Naive thymus-derived CD8-positive, alpha-beta T cell (primary cell): ENCODE measurements at regions not wholly inside any gene's neighbourhood (a gene's known extent, or its start where the extent isn't known, plus 50 kb on each side); places are given as distances from the start of the nearest gene placed in this dataset.
A peak's percentile ranks its signal among the peaks of the same experiment; 100 is the strongest.

Source experiments
- ATAC-seq, 2 donors: fragments of 150-1000 bp; cut with Tn5 transposase in 1 of 2; sonication (Bioruptor Pico), chemical (Tn5 transposase) in 1 of 2; 1 replicate in 1 of 2; 2 replicates in 1 of 2; pipeline ENCODE4 v1.10.0; 2021; ENCODE audit warnings: mild to moderate bottlenecking in 2 of 2, moderate library complexity in 2 of 2
- POLR2A ChIA-PET: fragments of 350-600 bp; sonication (Branson Sonifier 250); formaldehyde crosslinking; loops from one replicate; lab custom pipeline; 2021; ENCODE audit warnings: antibody characterized with exemption; lab: Charles Lee
- DNase-seq, 10 donors: peaks; one replicate each; pipeline versions ENCODE4 v3.0.0 to v3.0.0-alpha.2; 2020 to 2022
- H3K27ac Mint-ChIP-seq, 10 donors: one replicate each; pipeline ENCODE4 v1.8.0; 2020 to 2022; ENCODE audit warnings: mild to moderate bottlenecking in 10 of 10, mixed read lengths in 10 of 10, moderate library complexity in 4 of 10, inconsistent platforms in 1 of 10
- H3K27me3 Mint-ChIP-seq, 5 donors: one replicate each; pipeline ENCODE4 v1.8.0; 2021 to 2022; ENCODE audit warnings: mixed read lengths in 5 of 5
- H3K36me3 Mint-ChIP-seq, 3 donors: one replicate each; pipeline ENCODE4 v1.8.0; 2020 to 2022; ENCODE audit warnings: mixed read lengths in 3 of 3, mild to moderate bottlenecking in 2 of 3, inconsistent platforms in 1 of 3
- H3K4me1 Mint-ChIP-seq, 4 donors: one replicate each; pipeline ENCODE4 v1.8.0; 2021 to 2022; ENCODE audit warnings: mixed read lengths in 4 of 4
- H3K4me3 Mint-ChIP-seq, 10 donors: one replicate each; pipeline ENCODE4 v1.8.0; 2020 to 2022; ENCODE audit warnings: mild to moderate bottlenecking in 10 of 10, mixed read lengths in 10 of 10, moderate library complexity in 6 of 10, inconsistent platforms in 1 of 10
- H3K9me3 Mint-ChIP-seq, 9 donors: one replicate each; pipeline ENCODE4 v1.8.0; 2020 to 2022; ENCODE audit warnings: mixed read lengths in 9 of 9, mild to moderate bottlenecking in 3 of 9, inconsistent platforms in 1 of 9, moderate library complexity in 1 of 9

- POLR2A ChIA-PET: no interaction called here
- H3K36me3 Mint-ChIP-seq: no peaks in the 10 kb centered on the region
- H3K27me3 Mint-ChIP-seq: peaks cover 2 to 14% (median 11%) of the 10 kb centered on the region in 5 donors
- DNase-seq: no peak
- H3K4me1 Mint-ChIP-seq: peaks cover 6 to 15% (median 10%) of the 10 kb centered on the region in 4 donors
- no peak overlapping the region for H3K4me3 Mint-ChIP-seq
- peaks cover 0 to 19% (median 4%) of the 10 kb centered on the region in 9 donors for H3K9me3 Mint-ChIP-seq
- ATAC-seq: no peak
- no peak overlapping the region for H3K27ac Mint-ChIP-seq
These were observed 349.3 kb upstream of the SALL3 start for GRCh38 chr18:78630356-78630755.

- Mint-ChIP-seq H3K36me3 (no peaks in the 10 kb centered on the region), H3K4me3 (no peak overlapping the region), H3K27ac (no peak overlapping the region), H3K9me3 (peaks cover 0 to 26% (median 4%) of the 10 kb centered on the region in 9 donors), H3K4me1 (peaks cover 11 to 22% (median 14%) of the 10 kb centered on the region in 4 donors), H3K27me3 (peaks cover 2 to 13% (median 8%) of the 10 kb centered on the region in 5 donors)
- ATAC-seq (peak in 1 of 2 donors; percentile 12), DNase-seq (no peak)
- POLR2A ChIA-PET: no interaction called here
These were observed 348.6 kb upstream of the SALL3 start for GRCh38 chr18:78630981-78631510.

GRCh38 chr18:78632111-78632541 is 347.5 kb upstream of the SALL3 start:
- no peaks in the 10 kb centered on the region for H3K36me3 Mint-ChIP-seq
- peaks cover 0 to 33% (median 4%) of the 10 kb centered on the region in 9 donors for H3K9me3 Mint-ChIP-seq
- peak overlapping the region in 5 of 10 donors; percentile 10 to 74 (median 68) for H3K27ac Mint-ChIP-seq
- H3K27me3 Mint-ChIP-seq: peaks cover 0 to 9% (median 4%) of the 10 kb centered on the region in 5 donors
- ATAC-seq (no peak), DNase-seq (no peak)
- H3K4me1 Mint-ChIP-seq: peaks cover 12 to 29% (median 22%) of the 10 kb centered on the region in 4 donors
- POLR2A ChIA-PET: no interaction called here
- H3K4me3 Mint-ChIP-seq: no peak overlapping the region

- Mint-ChIP-seq H3K27ac (peak overlapping the region in 9 of 10 donors; percentile 19 to 84 (median 48)), H3K36me3 (no peaks in the 10 kb centered on the region), H3K9me3 (peaks cover 0 to 24% (median 4%) of the 10 kb centered on the region in 9 donors), H3K27me3 (peaks cover 0 to under 1% (median 0%) of the 10 kb centered on the region in 5 donors), H3K4me3 (peak overlapping the region in 3 of 10 donors; percentile 14 to 51 (median 42)), H3K4me1 (peaks cover 12 to 29% (median 23%) of the 10 kb centered on the region in 4 donors)
- no peak for ATAC-seq
- POLR2A ChIA-PET: no interaction called here
- DNase-seq: no peak
These were observed 345.4 kb upstream of the SALL3 start for GRCh38 chr18:78634061-78634696.

- H3K4me3 Mint-ChIP-seq: peak overlapping the region in 1 of 10 donors; percentile 14
- DNase-seq (no peak), ATAC-seq (no peak)
- POLR2A ChIA-PET: no interaction called here
- peaks cover 0 to 16% (median 2%) of the 10 kb centered on the region in 9 donors for H3K9me3 Mint-ChIP-seq
- H3K4me1 Mint-ChIP-seq: peaks cover 12 to 29% (median 23%) of the 10 kb centered on the region in 4 donors
- peak overlapping the region in 3 of 10 donors; percentile 1 to 63 (median 47) for H3K27ac Mint-ChIP-seq
- H3K36me3 Mint-ChIP-seq: no peaks in the 10 kb centered on the region
- no peaks in the 10 kb centered on the region for H3K27me3 Mint-ChIP-seq
These were observed 344.4 kb upstream of the SALL3 start for GRCh38 chr18:78635093-78635800.

GRCh38 chr18:78636260-78636659 is 343.4 kb upstream of the SALL3 start:
- Mint-ChIP-seq H3K36me3 (no peaks in the 10 kb centered on the region), H3K9me3 (peaks cover 0 to 15% (median 0%) of the 10 kb centered on the region in 9 donors), H3K4me3 (no peak overlapping the region), H3K27ac (peak overlapping the region in 2 of 10 donors; percentile 1 to 44), H3K4me1 (peaks cover 12 to 29% (median 23%) of the 10 kb centered on the region in 4 donors), H3K27me3 (no peaks in the 10 kb centered on the region)
- DNase-seq: no peak
- no peak for ATAC-seq
- POLR2A ChIA-PET: no interaction called here

- no peak for DNase-seq
- Mint-ChIP-seq H3K27ac (no peak overlapping the region), H3K4me3 (no peak overlapping the region)
These were observed 341.9 kb upstream of the SALL3 start for GRCh38 chr18:78637442-78638402.

GRCh38 chr18:78639006-78639950 is 340.3 kb upstream of the SALL3 start:
- H3K27me3 Mint-ChIP-seq: no peaks in the 10 kb centered on the region
- POLR2A ChIA-PET: no interaction called here
- no peak overlapping the region for H3K4me3 Mint-ChIP-seq

More at GRCh38 chr18:78637442-78638402, 341.9 kb upstream of the SALL3 start:
- H3K36me3 Mint-ChIP-seq: no peaks in the 10 kb centered on the region
- H3K4me1 Mint-ChIP-seq: peaks cover 17 to 37% (median 28%) of the 10 kb centered on the region in 4 donors
- ATAC-seq: no peak
- POLR2A ChIA-PET: no interaction called here
- no peaks in the 10 kb centered on the region for H3K27me3 Mint-ChIP-seq
- peaks cover 0 to 15% (median 0%) of the 10 kb centered on the region in 9 donors for H3K9me3 Mint-ChIP-seq

GRCh38 chr18:78640246-78640995 is 339.2 kb upstream of the SALL3 start:
- Mint-ChIP-seq H3K27ac (peak overlapping the region in 2 of 10 donors; percentile 49 to 76), H3K36me3 (no peaks in the 10 kb centered on the region), H3K27me3 (no peaks in the 10 kb centered on the region), H3K4me3 (peak overlapping the region in 1 of 10 donors; percentile 54), H3K9me3 (peaks cover 0 to 14% (median 0%) of the 10 kb centered on the region in 9 donors), H3K4me1 (peaks cover 13 to 29% (median 22%) of the 10 kb centered on the region in 4 donors)
- peak in 2 of 10 donors; percentile 8 to 29 for DNase-seq
- POLR2A ChIA-PET: no interaction called here
- ATAC-seq: peak; percentile 59 to 65

More at GRCh38 chr18:78639006-78639950, 340.3 kb upstream of the SALL3 start:
- DNase-seq (no peak), ATAC-seq (no peak)
- no peak overlapping the region for H3K27ac Mint-ChIP-seq
- H3K4me1 Mint-ChIP-seq: peaks cover 15 to 37% (median 27%) of the 10 kb centered on the region in 4 donors
- H3K9me3 Mint-ChIP-seq: peaks cover 0 to 15% (median 0%) of the 10 kb centered on the region in 9 donors
- H3K36me3 Mint-ChIP-seq: no peaks in the 10 kb centered on the region

GRCh38 chr18:78641689-78642231 is 337.9 kb upstream of the SALL3 start:
- peak overlapping the region in 4 of 10 donors; percentile 22 to 88 (median 61) for H3K27ac Mint-ChIP-seq
- H3K4me3 Mint-ChIP-seq: peak overlapping the region in 3 of 10 donors; percentile 1 to 37 (median 9)
- peaks cover 0 to 6% (median 0%) of the 10 kb centered on the region in 5 donors for H3K27me3 Mint-ChIP-seq
- H3K36me3 Mint-ChIP-seq: no peaks in the 10 kb centered on the region
- H3K9me3 Mint-ChIP-seq: peaks cover 0 to under 1% (median 0%) of the 10 kb centered on the region in 9 donors
- POLR2A ChIA-PET: no interaction called here
- DNase-seq: no peak
- ATAC-seq: peak in 1 of 2 donors; percentile 35
- peaks cover 8 to 16% (median 10%) of the 10 kb centered on the region in 4 donors for H3K4me1 Mint-ChIP-seq
